ENCODE measurements at regions not wholly inside any gene's neighbourhood (a gene's known extent, or its start where the extent isn't known, plus 50 kb on each side); places are given as distances from the start of the nearest gene placed in this dataset.

DNA sequence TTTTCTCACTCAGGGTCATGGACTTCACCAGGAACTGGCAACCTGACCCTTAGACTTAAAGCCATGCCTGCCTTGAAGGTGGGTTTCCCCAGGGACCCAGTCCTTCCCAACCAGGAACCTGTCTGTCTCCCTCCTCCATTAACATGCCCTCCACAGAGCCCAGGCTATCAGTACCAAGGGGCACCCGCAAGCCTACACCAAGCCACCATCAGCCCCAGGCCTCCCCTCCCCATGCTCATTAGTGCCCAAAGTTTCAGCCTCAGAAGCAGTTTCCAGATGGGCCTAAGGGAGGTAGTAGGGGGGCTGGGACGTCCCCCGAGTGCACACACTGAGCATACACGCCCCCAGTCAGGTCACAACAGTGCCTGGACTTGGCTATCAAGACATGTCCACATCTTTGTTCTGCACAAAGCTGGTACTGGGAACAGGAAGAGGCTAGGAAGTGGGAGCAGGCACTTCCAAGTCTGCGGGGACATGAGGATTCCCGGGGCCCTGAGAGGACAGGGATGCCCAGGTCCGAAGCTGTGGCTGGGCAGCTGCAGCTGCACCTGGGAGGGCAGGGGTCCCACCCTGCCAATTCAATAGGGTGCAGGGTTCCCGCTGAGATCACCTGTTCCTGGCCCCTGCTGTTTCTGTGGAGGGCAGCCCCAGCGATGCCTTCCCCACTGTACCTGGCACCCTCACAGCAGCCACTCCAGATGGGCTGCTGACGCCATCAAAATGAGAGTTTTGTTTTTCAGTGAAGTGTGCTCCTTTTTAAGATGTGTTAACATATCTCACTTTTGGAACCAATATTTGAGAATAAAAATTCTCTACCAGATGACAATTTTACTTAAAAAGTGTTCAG is 731.4 kb downstream of the NR4A2 start:
- CTCF ChIA-PET = no interaction called here
- TF ChIP-seq, protein P1, sequence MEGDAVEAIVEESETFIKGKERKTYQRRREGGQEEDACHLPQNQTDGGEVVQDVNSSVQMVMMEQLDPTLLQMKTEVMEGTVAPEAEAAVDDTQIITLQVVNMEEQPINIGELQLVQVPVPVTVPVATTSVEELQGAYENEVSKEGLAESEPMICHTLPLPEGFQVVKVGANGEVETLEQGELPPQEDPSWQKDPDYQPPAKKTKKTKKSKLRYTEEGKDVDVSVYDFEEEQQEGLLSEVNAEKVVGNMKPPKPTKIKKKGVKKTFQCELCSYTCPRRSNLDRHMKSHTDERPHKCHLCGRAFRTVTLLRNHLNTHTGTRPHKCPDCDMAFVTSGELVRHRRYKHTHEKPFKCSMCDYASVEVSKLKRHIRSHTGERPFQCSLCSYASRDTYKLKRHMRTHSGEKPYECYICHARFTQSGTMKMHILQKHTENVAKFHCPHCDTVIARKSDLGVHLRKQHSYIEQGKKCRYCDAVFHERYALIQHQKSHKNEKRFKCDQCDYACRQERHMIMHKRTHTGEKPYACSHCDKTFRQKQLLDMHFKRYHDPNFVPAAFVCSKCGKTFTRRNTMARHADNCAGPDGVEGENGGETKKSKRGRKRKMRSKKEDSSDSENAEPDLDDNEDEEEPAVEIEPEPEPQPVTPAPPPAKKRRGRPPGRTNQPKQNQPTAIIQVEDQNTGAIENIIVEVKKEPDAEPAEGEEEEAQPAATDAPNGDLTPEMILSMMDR (IDR thresholded peaks at IDR 0.05; ENCODE audit: unreplicated experiment) = no peak

DNA sequence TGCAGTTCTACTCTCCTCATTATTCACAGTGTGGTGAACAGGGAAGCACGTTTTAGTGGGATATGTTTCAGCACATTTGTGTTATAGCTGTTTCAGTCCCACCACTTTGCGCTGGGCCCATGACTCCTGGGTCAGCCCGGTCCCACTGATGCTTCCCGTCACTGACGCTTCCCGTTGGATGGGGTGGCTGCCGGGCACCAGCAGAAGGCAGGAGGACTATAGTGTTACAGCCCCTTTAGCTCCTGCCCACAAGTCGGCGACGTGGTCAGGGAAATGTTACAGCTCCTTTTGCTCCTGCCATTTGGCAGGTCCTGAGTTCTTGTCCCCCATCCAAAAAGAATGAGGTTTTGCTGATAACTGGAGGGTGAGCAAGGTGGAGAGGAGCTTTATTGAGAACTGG is 732.2 kb downstream of the NR4A2 start:
- Mint-ChIP-seq H3K36me3 (ENCODE audit: insufficient read depth, unreplicated experiment) (no peaks in the 10 kb centered on the region), H3K27me3 (ENCODE audit: insufficient read depth, unreplicated experiment) (no peaks in the 10 kb centered on the region), H3K4me1 (ENCODE audit: insufficient read depth, unreplicated experiment) (no peaks in the 10 kb centered on the region), H3K27ac (ENCODE audit: low read depth, unreplicated experiment) (no peak overlapping the region), H3K4me3 (ENCODE audit: unreplicated experiment) (no peak overlapping the region), H3K9me3 (ENCODE audit: unreplicated experiment) (no peaks in the 10 kb centered on the region)
- no peak for DNase-seq (ENCODE audit: unreplicated experiment)
- BruUV-seq (replicated peaks) = no TSS peak
- intact Hi-C loops (cut with micrococcal nuclease) = no loop called here
- TF ChIP-seq, protein P1 (IDR thresholded peaks at IDR 0.05; ENCODE audit: unreplicated experiment) = no peak
- CTCF ChIA-PET = no interaction called here
- POLR2A ChIA-PET = no interaction called here

More for the DNA sequence above, 731.4 kb downstream of the NR4A2 start:
- Mint-ChIP-seq H3K4me3 (ENCODE audit: unreplicated experiment) (no peak overlapping the region), H3K36me3 (ENCODE audit: insufficient read depth, unreplicated experiment) (no peaks in the 10 kb centered on the region), H3K9me3 (ENCODE audit: unreplicated experiment) (no peaks in the 10 kb centered on the region), H3K27me3 (ENCODE audit: insufficient read depth, unreplicated experiment) (no peaks in the 10 kb centered on the region), H3K27ac (ENCODE audit: low read depth, unreplicated experiment) (no peak overlapping the region), H3K4me1 (ENCODE audit: insufficient read depth, unreplicated experiment) (no peaks in the 10 kb centered on the region)
- POLR2A ChIA-PET = no interaction called here
- no peak for DNase-seq (ENCODE audit: unreplicated experiment)
- BruUV-seq (replicated peaks) = no TSS peak
- intact Hi-C loops (cut with micrococcal nuclease) = no loop called here

DNA sequence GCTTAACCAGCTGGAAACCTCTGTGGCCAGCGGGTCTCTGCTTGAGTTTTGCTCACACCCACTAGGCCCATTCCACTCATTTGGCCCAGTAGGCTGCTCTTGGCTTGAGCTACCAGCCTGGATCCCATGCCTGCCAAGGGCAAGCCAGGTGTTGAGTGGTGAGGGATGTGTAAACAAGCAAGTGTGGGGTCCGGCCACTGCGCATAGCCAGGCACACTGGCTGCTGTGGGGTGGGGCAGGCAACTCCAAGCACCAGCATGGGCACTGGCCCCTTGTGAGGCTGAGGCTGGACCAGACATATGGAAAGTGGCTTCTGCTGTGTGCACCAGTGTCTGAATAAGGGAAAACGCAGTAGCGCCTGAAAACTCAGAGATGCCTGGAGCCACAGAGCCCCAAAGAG is 732.7 kb downstream of the NR4A2 start:
- Mint-ChIP-seq H3K4me3 (ENCODE audit: unreplicated experiment) (no peak overlapping the region), H3K27ac (ENCODE audit: low read depth, unreplicated experiment) (no peak overlapping the region), H3K36me3 (ENCODE audit: insufficient read depth, unreplicated experiment) (no peaks in the 10 kb centered on the region), H3K4me1 (ENCODE audit: insufficient read depth, unreplicated experiment) (no peaks in the 10 kb centered on the region), H3K27me3 (ENCODE audit: insufficient read depth, unreplicated experiment) (no peaks in the 10 kb centered on the region), H3K9me3 (ENCODE audit: unreplicated experiment) (no peaks in the 10 kb centered on the region)
- BruUV-seq (replicated peaks) = no TSS peak
- no peak for DNase-seq (ENCODE audit: unreplicated experiment)
- POLR2A ChIA-PET = no interaction called here
- intact Hi-C loops (cut with micrococcal nuclease) = no loop called here
- CTCF ChIA-PET = no interaction called here
- TF ChIP-seq, protein P1 (IDR thresholded peaks at IDR 0.05; ENCODE audit: unreplicated experiment) = no peak

DNA sequence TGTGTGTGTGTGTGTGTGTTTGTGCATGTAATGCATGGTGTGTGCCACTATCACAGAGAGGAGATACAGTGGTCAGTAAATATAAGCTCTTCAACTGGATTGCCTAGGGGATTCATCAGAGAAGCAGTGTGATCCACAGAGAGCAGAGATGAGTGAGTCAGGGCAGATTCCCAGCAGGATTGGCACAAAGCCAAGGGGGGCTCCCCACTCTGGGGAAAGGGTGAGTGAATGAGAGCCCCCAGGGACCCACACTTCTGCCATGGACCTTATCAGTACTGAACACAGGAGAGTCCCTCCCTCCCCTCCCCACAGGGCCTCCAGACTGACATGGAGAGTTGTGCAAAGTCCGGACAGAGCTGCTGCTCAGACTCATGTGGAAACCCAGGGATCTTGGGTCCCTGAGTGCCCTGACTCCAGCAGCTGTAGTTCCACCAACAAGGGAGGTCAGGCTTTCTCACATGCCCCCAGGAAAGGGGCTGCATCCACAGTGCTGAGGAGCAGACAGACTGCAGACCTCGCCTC is 748.8 kb downstream of the NR4A2 start:
- Mint-ChIP-seq H3K9me3 (ENCODE audit: unreplicated experiment) (no peaks in the 10 kb centered on the region), H3K4me3 (ENCODE audit: unreplicated experiment) (no peak overlapping the region), H3K27ac (ENCODE audit: low read depth, unreplicated experiment) (no peak overlapping the region), H3K4me1 (ENCODE audit: insufficient read depth, unreplicated experiment) (no peaks in the 10 kb centered on the region), H3K36me3 (ENCODE audit: insufficient read depth, unreplicated experiment) (no peaks in the 10 kb centered on the region), H3K27me3 (ENCODE audit: insufficient read depth, unreplicated experiment) (no peaks in the 10 kb centered on the region)
- no TSS peak for BruUV-seq (replicated peaks)
- DNase-seq (ENCODE audit: unreplicated experiment) = no peak
- POLR2A ChIA-PET = no interaction called here
- TF ChIP-seq, protein P1 (IDR thresholded peaks at IDR 0.05; ENCODE audit: unreplicated experiment) = no peak
- intact Hi-C loops (cut with micrococcal nuclease) = no loop called here
- CTCF ChIA-PET = interaction anchor here (0.6 kb wide), 2 partner anchors 244 to 1264 kb away, joined by 3 read pairs; no protein-coding TSS in a partner anchor

All from MCF 10A (cell line).